Uterus (tissue), 3 donors: ENCODE measurements at regions not wholly inside any gene's neighbourhood (a gene's known extent, or its start where the extent isn't known, plus 50 kb on each side); places are given as distances from the start of the nearest gene placed in this dataset.
"Not testable (repeated sequence)": the region's sequence is repeated elsewhere in the genome, so short reads cannot be mapped to it uniquely, and the experiment has no call there.

ENCODE experiments used
- DNase-seq, 2 donors: peaks; one replicate each; pipeline ENCODE4 v3.0.0-alpha.2; 2019 to 2020
- H3K27ac ChIP-seq, 2 donors: fragments of 200-600 bp; sonication (generic); 1 replicate in 1 of 2; 2 replicates in 1 of 2; pipeline ENCODE4 v1.5.1; 2016 to 2018
- H3K27me3 ChIP-seq, 2 donors: fragments of 200-600 bp; sonication (generic); one replicate each; pipeline ENCODE4 v1.5.1; 2018 to 2019; ENCODE audit warnings: control low read depth in 1 of 2
- H3K36me3 ChIP-seq, 2 donors: fragments of 200-600 bp; sonication (generic); one replicate each; pipeline ENCODE4 v1.5.1; 2019; ENCODE audit warnings: control low read depth in 1 of 2
- H3K4me1 ChIP-seq, 2 donors: fragments of 200-600 bp; sonication (generic); one replicate each; pipeline ENCODE4 v1.5.1; 2018 to 2019; ENCODE audit warnings: control low read depth in 1 of 2
- H3K4me3 ChIP-seq, 2 donors: fragments of 200-600 bp; sonication (generic); 1 replicate in 1 of 2; 2 replicates in 1 of 2; pipeline ENCODE4 v1.5.1; 2018 to 2019; ENCODE audit warnings: mild to moderate bottlenecking in 1 of 2
- H3K9me3 ChIP-seq, 2 donors: fragments of 200-600 bp; sonication (generic); one replicate each; pipeline ENCODE4 v1.5.1; 2019; ENCODE audit warnings: control low read depth in 1 of 2
- POLR2A ChIP-seq, 2 donors: fragments of 450-650 bp; IDR thresholded peaks; one replicate each; pipeline ENCODE4 v1.6.1; 2016; ENCODE audit warnings: antibody characterized with exemption in 2 of 2, mild to moderate bottlenecking in 1 of 2, moderate library complexity in 1 of 2
- intact Hi-C: fragments of 100-400 bp; cut with DNase I; formaldehyde crosslinking; loops from one replicate; pipeline ENCODE4 v1.15.1; 2023; ENCODE audit warnings: low total_unique reads
- TF ChIP-seq, protein P1 (sequence below), 4 experiments: fragments of 200-600 bp in 2 of 4; fragments of 450-650 bp in 2 of 4; sonication (generic) in 2 of 4; IDR thresholded peaks; one replicate each; pipeline ENCODE4 v1.5.1; 2016 to 2019; ENCODE audit warnings: antibody characterized with exemption in 4 of 4, mild to moderate bottlenecking in 2 of 4, moderate library complexity in 1 of 4
- donor health status: DM: yes; HTN: yes; CAD: no.

DNA sequence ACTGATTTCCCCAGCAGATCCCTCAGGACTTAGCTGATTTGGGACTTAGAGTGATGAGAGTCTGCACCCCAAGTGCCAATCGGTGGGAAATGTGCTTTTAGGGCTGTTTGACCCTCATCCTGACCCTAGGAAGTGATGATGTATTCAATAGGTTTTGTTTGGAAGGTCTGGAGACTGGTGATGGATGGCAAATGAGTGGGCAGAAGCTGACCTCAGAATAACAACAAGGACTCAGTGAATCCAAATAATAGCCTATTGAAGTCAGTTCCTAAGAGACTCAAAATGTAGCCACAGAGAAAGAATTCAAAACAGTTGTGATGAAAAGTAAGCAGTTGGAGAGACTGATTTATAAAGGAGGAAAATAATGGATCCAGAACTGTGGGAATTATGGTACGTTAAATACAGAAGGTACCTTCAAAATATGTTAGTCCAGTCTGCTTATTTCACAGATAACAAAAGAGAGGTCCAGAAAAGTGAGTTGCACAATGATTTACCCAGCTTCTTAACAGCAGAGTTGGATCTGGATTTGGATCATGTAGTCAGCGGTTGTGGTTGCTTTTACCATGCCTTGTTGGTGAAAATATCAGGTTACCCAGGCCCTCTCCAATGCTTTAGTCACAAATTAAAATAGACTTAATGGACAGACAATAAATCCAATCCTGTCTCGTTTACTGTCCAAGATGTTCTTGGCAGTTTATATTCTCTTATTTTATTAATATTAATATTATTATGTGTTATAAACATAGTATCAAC, 123.0 kb upstream of the PTBP2 start:
- Histone ChIP-seq H3K4me3 (no peak overlapping the region), H3K27me3 (no peaks in the 10 kb centered on the region), H3K9me3 (no peaks in the 10 kb centered on the region), H3K27ac (no peak overlapping the region), H3K36me3 (no peaks in the 10 kb centered on the region), H3K4me1 (no peaks in the 10 kb centered on the region)
- no peak for TF ChIP-seq POLR2A (IDR thresholded peaks at IDR 0.05)
- TF ChIP-seq, protein P1, sequence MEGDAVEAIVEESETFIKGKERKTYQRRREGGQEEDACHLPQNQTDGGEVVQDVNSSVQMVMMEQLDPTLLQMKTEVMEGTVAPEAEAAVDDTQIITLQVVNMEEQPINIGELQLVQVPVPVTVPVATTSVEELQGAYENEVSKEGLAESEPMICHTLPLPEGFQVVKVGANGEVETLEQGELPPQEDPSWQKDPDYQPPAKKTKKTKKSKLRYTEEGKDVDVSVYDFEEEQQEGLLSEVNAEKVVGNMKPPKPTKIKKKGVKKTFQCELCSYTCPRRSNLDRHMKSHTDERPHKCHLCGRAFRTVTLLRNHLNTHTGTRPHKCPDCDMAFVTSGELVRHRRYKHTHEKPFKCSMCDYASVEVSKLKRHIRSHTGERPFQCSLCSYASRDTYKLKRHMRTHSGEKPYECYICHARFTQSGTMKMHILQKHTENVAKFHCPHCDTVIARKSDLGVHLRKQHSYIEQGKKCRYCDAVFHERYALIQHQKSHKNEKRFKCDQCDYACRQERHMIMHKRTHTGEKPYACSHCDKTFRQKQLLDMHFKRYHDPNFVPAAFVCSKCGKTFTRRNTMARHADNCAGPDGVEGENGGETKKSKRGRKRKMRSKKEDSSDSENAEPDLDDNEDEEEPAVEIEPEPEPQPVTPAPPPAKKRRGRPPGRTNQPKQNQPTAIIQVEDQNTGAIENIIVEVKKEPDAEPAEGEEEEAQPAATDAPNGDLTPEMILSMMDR (IDR thresholded peaks at IDR 0.05), result no peak
- intact Hi-C loops, result no loop called here
- no peak for DNase-seq

DNA sequence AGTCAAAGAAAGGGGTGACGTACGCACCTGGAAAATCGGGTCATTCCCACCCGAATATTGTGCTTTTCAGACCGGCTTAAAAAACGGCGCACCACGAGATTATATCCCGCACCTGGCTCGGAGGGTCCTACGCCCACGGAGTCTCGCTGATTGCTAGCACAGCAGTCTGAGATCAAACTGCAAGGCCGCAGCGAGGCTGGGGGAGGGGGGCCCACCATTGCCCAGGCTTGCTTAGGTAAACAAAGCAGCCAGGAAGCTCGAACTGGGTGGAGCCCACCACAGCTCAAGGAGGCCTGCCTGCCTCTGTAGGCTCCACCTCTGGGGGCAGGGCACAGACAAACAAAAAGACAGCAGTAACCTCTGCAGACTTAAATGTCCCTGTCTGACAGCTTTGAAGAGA, 117.0 kb upstream of the PTBP2 start:
- H3K36me3 ChIP-seq, H3K4me3 ChIP-seq, H3K27me3 ChIP-seq, intact Hi-C loops, H3K9me3 ChIP-seq, H3K27ac ChIP-seq, DNase-seq, H3K4me1 ChIP-seq: not testable (repeated sequence)

DNA sequence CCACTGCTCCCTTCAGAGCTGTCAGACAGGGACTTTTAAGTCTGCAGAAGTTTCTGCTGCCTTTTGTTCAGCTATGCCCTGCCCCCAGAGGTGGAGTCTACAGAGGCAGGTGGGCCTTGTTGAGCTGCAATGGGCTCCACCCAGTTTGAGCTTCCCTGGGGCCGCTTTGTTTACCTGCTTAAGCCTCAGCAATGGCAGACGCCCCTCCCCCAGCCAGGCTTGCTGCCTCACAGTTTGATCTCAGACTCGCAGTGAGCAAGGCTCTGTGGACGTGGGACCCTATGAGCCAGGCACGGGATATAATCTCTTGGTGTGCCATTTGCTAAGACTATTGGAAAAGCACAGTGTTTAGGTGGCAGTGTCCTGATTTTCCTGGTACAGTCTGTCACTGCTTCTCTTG, 104.2 kb upstream of the PTBP2 start:
- H3K36me3 ChIP-seq, H3K4me1 ChIP-seq, DNase-seq, H3K9me3 ChIP-seq, H3K4me3 ChIP-seq, H3K27ac ChIP-seq, H3K27me3 ChIP-seq, intact Hi-C loops: not testable (repeated sequence)

DNA sequence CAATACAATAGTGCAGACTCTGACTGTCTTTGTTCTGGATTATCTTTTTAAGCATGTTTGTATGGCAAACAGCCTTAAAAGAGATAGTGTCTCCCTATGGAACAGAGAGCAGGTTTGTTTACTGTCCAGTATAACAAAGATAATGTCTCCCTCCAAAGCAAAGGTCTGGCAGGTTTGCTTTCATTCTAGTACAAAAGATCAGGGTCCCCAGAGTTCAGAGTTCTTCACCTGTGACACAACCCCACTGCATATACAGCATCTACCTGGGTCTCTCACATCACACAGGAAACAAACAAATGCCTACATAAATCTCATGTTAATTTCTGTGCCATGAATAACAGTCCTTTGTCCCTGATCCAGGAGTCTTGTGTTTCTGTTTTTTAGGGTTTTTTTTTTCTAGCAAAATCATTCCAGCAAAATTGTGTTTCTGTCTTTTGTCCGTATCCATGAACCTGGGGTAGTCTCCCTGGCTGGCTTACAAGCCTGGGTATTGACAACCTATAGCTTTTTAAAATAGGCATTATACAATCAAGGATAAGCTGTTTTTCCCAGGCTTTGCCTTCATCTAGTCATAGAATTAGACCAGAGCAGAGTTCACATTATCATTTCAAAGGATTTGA, 89.4 kb upstream of the PTBP2 start:
- DNase-seq, result no peak
- no peaks in the 10 kb centered on the region for H3K27me3 ChIP-seq
- no peaks in the 10 kb centered on the region for H3K36me3 ChIP-seq
- H3K9me3 ChIP-seq, result no peaks in the 10 kb centered on the region
- H3K4me1 ChIP-seq, result no peaks in the 10 kb centered on the region
- intact Hi-C loops, result no loop called here
- H3K4me3 ChIP-seq, result no peak overlapping the region
- no peak overlapping the region for H3K27ac ChIP-seq
- TF ChIP-seq POLR2A (IDR thresholded peaks at IDR 0.05), result no peak
- TF ChIP-seq, protein P1 (IDR thresholded peaks at IDR 0.05), result no peak

DNA sequence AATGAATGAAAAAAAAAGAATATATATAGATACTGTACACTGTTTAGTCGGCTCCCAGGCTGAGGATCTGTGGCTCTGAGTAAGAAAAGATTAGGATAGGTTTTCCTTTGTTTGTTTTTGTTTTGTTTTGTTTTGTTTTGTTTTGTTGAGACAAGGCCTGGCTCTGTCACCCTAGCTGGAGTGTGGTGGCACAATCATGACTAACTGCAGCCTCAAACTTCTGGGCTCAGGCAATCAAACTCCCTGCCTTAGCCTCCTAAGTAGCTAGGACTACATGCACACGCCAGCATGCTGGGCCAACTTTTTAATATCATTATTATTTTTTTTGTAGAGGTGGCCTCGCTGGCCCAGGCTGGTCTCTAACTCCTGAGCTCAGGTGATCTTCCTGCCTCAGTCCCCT, 87.9 kb upstream of the PTBP2 start:
- Histone ChIP-seq H3K27me3 (no peaks in the 10 kb centered on the region), H3K27ac (no peak overlapping the region), H3K4me1 (no peaks in the 10 kb centered on the region), H3K9me3 (no peaks in the 10 kb centered on the region), H3K4me3 (no peak overlapping the region), H3K36me3 (no peaks in the 10 kb centered on the region)
- DNase-seq, result no peak
- intact Hi-C loops, result no loop called here
- TF ChIP-seq, protein P1 (IDR thresholded peaks at IDR 0.05), result no peak
- no peak for TF ChIP-seq POLR2A (IDR thresholded peaks at IDR 0.05)

DNA sequence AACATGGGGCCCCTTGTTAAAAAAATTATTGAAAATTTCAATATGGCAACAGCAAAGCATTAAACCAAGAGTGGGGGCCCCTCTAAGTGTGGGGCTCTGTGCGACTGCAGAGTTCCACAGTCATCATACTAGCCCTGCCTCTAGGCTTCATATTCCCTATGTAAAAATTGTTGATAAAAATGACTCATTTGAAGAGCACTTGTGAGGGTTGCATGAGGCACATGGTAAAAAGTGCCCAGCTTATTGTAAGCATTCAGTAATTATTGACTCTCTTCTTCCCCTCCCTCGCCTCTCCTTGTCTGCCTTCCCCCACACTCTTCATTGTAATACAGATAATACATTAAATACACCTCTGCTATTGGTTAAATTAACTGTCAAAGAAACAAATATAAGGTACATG, 86.7 kb upstream of the PTBP2 start:
- Histone ChIP-seq H3K4me1 (no peaks in the 10 kb centered on the region), H3K27me3 (no peaks in the 10 kb centered on the region), H3K27ac (no peak overlapping the region), H3K36me3 (no peaks in the 10 kb centered on the region), H3K4me3 (no peak overlapping the region), H3K9me3 (no peaks in the 10 kb centered on the region)
- TF ChIP-seq POLR2A (IDR thresholded peaks at IDR 0.05), result no peak
- TF ChIP-seq, protein P1 (IDR thresholded peaks at IDR 0.05), result no peak
- no peak for DNase-seq
- intact Hi-C loops, result no loop called here
